KMS-11 (cell line): ENCODE measurements at regions not wholly inside any gene's neighbourhood (a gene's known extent, or its start where the extent isn't known, plus 50 kb on each side); places are given as distances from the start of the nearest gene placed in this dataset.

Experiments used
- H2AFZ ChIP-seq: fragments of 200-600 bp; sonication (generic); 2 replicates; pipeline ENCODE4 v1.6.1; 2016; ENCODE audit warnings: antibody characterized with exemption, mixed run types, low read depth
- H3K27ac ChIP-seq: fragments of 200-600 bp; sonication (generic); 2 replicates; pipeline ENCODE4 v1.6.1; 2016; ENCODE audit warnings: mild to moderate bottlenecking, mixed run types
- H3K27me3 ChIP-seq: fragments of 200-600 bp; sonication (generic); 2 replicates; pipeline ENCODE4 v1.6.1; 2017; ENCODE audit warnings: mild to moderate bottlenecking, low read depth, mixed run types, moderate library complexity; ENCODE audit not compliant: insufficient read depth
- H3K36me3 ChIP-seq: fragments of 200-600 bp; sonication (generic); 2 replicates; pipeline ENCODE4 v1.6.1; 2017; ENCODE audit warnings: mild to moderate bottlenecking, mixed run types; ENCODE audit not compliant: insufficient read depth
- H3K4me1 ChIP-seq: fragments of 200-600 bp; sonication (generic); 2 replicates; pipeline ENCODE4 v1.6.1; 2016; ENCODE audit warnings: mild to moderate bottlenecking, low read depth, mixed run types; ENCODE audit not compliant: poor library complexity, severe bottlenecking
- H3K4me2 ChIP-seq: fragments of 200-600 bp; sonication (generic); 2 replicates; pipeline ENCODE4 v1.7.0; 2016; ENCODE audit warnings: mild to moderate bottlenecking, mixed run types
- H3K4me3 ChIP-seq: fragments of 200-600 bp; sonication (generic); IDR thresholded peaks from 2 replicates; pipeline ENCODE4 v1.6.1; 2017; ENCODE audit warnings: low read depth, low read length, mixed read lengths; ENCODE audit not compliant: insufficient read depth
- H3K79me2 ChIP-seq: fragments of 200-600 bp; sonication (generic); 2 replicates; pipeline ENCODE4 v1.6.1; 2016; ENCODE audit warnings: low read depth, mixed run types; ENCODE audit not compliant: insufficient read depth
- H3K9ac ChIP-seq: fragments of 200-600 bp; sonication (generic); 2 replicates; pipeline ENCODE4 v1.6.1; 2016; ENCODE audit warnings: mild to moderate bottlenecking, mixed run types
- H4K20me1 ChIP-seq: fragments of 200-600 bp; sonication (generic); 2 replicates; pipeline ENCODE4 v1.6.1; 2016; ENCODE audit warnings: mild to moderate bottlenecking, mixed run types; ENCODE audit not compliant: insufficient read depth
- CTCF ChIP-seq: fragments of 200-600 bp; sonication (generic); conservative IDR thresholded peaks from 2 replicates; pipeline ENCODE4 v1.6.1; 2017; ENCODE audit warnings: low read depth, mild to moderate bottlenecking, antibody characterized with exemption, low read length, moderate library complexity, mixed read lengths

GRCh38 chr1:96418969-96419368 is 302.6 kb upstream of the PTBP2 start:
- H2AFZ ChIP-seq = no peak overlapping the region
- no peaks in the 10 kb centered on the region for H3K36me3 ChIP-seq
- no peak overlapping the region for H3K27ac ChIP-seq
- H3K27me3 ChIP-seq = no peaks in the 10 kb centered on the region
- no peaks in the 10 kb centered on the region for H4K20me1 ChIP-seq
- no peaks in the 10 kb centered on the region for H3K79me2 ChIP-seq
- no peak overlapping the region for H3K4me2 ChIP-seq
- no peak for TF ChIP-seq CTCF
- no peak overlapping the region for H3K9ac ChIP-seq
- no peak overlapping the region for H3K4me3 ChIP-seq
- peaks cover 30% of the 10 kb centered on the region for H3K4me1 ChIP-seq

GRCh38 chr1:96424877-96425276 is 296.7 kb upstream of the PTBP2 start:
- no peaks in the 10 kb centered on the region for H4K20me1 ChIP-seq
- peak overlapping the region; percentile 48; the same call in 1 of the 2 replicates for H3K27ac ChIP-seq
- H3K27me3 ChIP-seq = no peaks in the 10 kb centered on the region
- 0 out of 2 replicates have a peak overlapping the region, but pooled peaks have one; percentile 12 for H3K9ac ChIP-seq
- no peaks in the 10 kb centered on the region for H3K36me3 ChIP-seq
- TF ChIP-seq CTCF = no peak
- H3K4me3 ChIP-seq = no peak overlapping the region
- no peaks in the 10 kb centered on the region for H3K79me2 ChIP-seq
- peak overlapping the region; percentile 57 for H3K4me2 ChIP-seq
- H2AFZ ChIP-seq = no peak overlapping the region
- H3K4me1 ChIP-seq = peaks cover 37% of the 10 kb centered on the region

GRCh38 chr1:96425382-96426129 is 296.0 kb upstream of the PTBP2 start:
- Histone ChIP-seq H3K36me3 (no peaks in the 10 kb centered on the region), H3K27ac (peak overlapping the region; percentile 48; the same call in 1 of the 2 replicates), H3K79me2 (no peaks in the 10 kb centered on the region), H2AFZ (no peak overlapping the region), H3K27me3 (no peaks in the 10 kb centered on the region), H4K20me1 (no peaks in the 10 kb centered on the region), H3K9ac (no peak overlapping the region), H3K4me2 (peak overlapping the region; percentile 57), H3K4me3 (no peak overlapping the region), H3K4me1 (peaks cover 37% of the 10 kb centered on the region)
- no peak for TF ChIP-seq CTCF

GRCh38 chr1:96427616-96428015 is 294.0 kb upstream of the PTBP2 start:
- no peaks in the 10 kb centered on the region for H3K79me2 ChIP-seq
- H3K36me3 ChIP-seq = no peaks in the 10 kb centered on the region
- no peak overlapping the region for H2AFZ ChIP-seq
- no peak overlapping the region for H3K27ac ChIP-seq
- no peaks in the 10 kb centered on the region for H4K20me1 ChIP-seq
- no peak overlapping the region for H3K4me2 ChIP-seq
- no peak overlapping the region for H3K9ac ChIP-seq
- peaks cover 37% of the 10 kb centered on the region for H3K4me1 ChIP-seq
- H3K27me3 ChIP-seq = no peaks in the 10 kb centered on the region
- TF ChIP-seq CTCF = no peak
- no peak overlapping the region for H3K4me3 ChIP-seq
